ENCODE measurements at regions not wholly inside any gene's neighbourhood (a gene's known extent, or its start where the extent isn't known, plus 50 kb on each side); places are given as distances from the start of the nearest gene placed in this dataset.
A peak's percentile ranks its signal among the peaks of the same experiment; 100 is the strongest.

DNA sequence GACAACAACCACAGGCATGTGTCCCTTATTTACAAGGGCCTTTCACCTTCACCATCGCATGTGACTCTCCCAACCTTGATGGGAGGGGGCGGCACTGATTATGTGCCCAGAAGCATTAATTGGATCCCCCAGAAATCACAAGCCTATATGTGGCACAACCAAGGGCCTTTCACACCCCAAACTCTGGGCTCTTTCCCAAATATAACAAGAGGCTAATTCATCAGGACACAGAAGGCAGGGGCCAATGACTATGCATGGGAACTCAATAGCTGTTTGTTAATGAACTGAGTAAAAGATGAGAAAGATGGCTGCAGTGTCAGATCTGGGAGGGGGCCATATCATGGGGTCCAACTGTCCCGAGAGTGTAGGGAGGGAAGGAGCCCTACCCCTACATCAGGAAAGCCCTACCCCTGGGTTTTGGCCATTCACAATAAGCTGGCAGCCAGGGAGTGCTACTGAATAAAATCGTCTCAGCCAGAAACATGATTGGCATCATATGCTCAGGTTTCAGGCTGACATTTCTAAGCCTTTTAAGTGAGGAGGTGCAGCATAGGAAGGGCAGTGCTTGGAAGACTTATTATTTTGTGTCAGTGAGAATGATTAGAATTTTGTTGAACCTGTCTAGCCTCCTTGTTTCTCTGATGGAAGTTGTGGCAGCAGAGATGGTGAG lies 814.4 kb upstream of the AMELY start:
- Histone ChIP-seq H3K36me3 (ENCODE audit: insufficient read depth, low read length) (no peaks in the 10 kb centered on the region), H3K4me3 (ENCODE audit: low read length) (no peak overlapping the region), H3K9me3 (ENCODE audit: control insufficient read depth in 1 of 2, insufficient read depth in 1 of 2, low read length in 2 of 2) (no peaks in the 10 kb centered on the region), H3K27ac (ENCODE audit: low read depth in 1 of 2, low read length in 2 of 2) (no peak overlapping the region), H3K27me3 (ENCODE audit: control insufficient read depth in 1 of 2, insufficient read depth in 2 of 2, low read length in 2 of 2) (no peaks in the 10 kb centered on the region), H3K4me1 (ENCODE audit: insufficient read depth, low read length) (no peaks in the 10 kb centered on the region)
- no peak overlapping the region for H3K27ac Mint-ChIP-seq
- H3K9me3 Mint-ChIP-seq, result no peaks in the 10 kb centered on the region
- ChIA-PET CTCF (no interaction called here), POLR2A (no interaction called here)
- DNase-seq, result no peak
- no peak for ATAC-seq (ENCODE audit: poor library complexity)
- no peaks in the 10 kb centered on the region for H3K36me3 Mint-ChIP-seq (ENCODE audit: low read depth)
- no peaks in the 10 kb centered on the region for H3K4me1 Mint-ChIP-seq (ENCODE audit: low read depth)
- H3K4me3 Mint-ChIP-seq, result no peak overlapping the region
- intact Hi-C loops (cut with DNase I, micrococcal nuclease), result no loop called here
- no peaks in the 10 kb centered on the region for H3K27me3 Mint-ChIP-seq
- TF ChIP-seq, protein P1, sequence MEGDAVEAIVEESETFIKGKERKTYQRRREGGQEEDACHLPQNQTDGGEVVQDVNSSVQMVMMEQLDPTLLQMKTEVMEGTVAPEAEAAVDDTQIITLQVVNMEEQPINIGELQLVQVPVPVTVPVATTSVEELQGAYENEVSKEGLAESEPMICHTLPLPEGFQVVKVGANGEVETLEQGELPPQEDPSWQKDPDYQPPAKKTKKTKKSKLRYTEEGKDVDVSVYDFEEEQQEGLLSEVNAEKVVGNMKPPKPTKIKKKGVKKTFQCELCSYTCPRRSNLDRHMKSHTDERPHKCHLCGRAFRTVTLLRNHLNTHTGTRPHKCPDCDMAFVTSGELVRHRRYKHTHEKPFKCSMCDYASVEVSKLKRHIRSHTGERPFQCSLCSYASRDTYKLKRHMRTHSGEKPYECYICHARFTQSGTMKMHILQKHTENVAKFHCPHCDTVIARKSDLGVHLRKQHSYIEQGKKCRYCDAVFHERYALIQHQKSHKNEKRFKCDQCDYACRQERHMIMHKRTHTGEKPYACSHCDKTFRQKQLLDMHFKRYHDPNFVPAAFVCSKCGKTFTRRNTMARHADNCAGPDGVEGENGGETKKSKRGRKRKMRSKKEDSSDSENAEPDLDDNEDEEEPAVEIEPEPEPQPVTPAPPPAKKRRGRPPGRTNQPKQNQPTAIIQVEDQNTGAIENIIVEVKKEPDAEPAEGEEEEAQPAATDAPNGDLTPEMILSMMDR (IDR thresholded peaks at IDR 0.05), result no peak

DNA sequence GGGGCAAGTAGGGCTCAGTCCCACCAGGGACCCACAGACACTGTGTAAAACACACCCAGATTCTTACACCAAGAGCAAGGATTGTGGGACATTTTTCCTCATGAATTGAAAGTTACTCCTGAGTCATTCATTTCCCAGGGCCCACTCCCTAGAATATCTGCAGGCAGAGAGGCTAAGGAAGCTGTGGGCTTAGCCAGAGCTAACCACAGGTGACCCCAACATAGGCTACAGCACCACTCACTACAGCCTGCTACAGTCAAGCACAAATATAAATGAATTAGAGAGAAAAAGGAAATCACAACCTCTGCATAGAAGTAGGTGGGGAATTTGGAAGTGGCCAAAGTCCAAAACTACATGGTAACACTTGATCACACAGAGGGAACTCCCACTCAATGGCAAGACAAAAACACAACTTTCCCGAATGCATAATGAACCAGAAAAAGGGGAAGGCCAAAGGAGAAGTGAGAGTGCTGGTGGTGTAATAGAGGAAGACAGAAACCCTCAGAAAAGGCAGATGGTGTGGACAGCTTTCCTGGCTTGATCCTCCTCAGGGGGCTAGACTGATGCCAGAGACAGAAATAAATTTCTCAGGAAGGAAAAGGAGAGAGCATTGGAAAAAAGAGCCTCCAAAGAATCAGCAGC lies 812.6 kb upstream of the AMELY start:
- CTCF ChIA-PET, result no interaction called here
- ATAC-seq (ENCODE audit: poor library complexity), result no peak

DNA sequence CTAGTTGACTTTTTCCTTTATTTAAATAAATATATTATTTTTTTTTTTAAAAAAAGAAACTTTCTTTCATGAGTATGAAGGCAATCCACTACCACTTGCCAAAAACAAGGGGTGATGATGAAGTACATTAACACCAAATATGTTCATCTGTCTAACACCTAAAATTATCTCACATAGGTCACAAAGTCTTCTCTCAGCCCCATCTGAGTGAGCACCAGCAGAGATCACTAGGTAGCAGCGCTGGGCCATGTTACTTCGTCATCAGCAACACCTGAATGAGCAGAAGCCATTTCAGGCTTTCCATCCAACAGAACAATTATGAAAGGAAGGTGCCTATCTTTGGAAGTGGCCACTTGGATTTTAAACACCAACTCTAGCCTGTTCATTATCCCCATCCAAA lies 811.6 kb upstream of the AMELY start:
- Histone ChIP-seq H3K27me3 (ENCODE audit: control insufficient read depth in 1 of 2, insufficient read depth in 2 of 2, low read length in 2 of 2) (no peaks in the 10 kb centered on the region), H3K4me1 (ENCODE audit: insufficient read depth, low read length) (no peaks in the 10 kb centered on the region), H3K36me3 (ENCODE audit: insufficient read depth, low read length) (no peaks in the 10 kb centered on the region), H3K9me3 (ENCODE audit: control insufficient read depth in 1 of 2, insufficient read depth in 1 of 2, low read length in 2 of 2) (no peaks in the 10 kb centered on the region), H3K27ac (ENCODE audit: low read depth in 1 of 2, low read length in 2 of 2) (no peak overlapping the region), H3K4me3 (ENCODE audit: low read length) (no peak overlapping the region)
- ChIA-PET CTCF (no interaction called here), POLR2A (no interaction called here)
- H3K4me3 Mint-ChIP-seq, result no peak overlapping the region
- H3K36me3 Mint-ChIP-seq (ENCODE audit: low read depth), result no peaks in the 10 kb centered on the region
- no peak overlapping the region for H3K27ac Mint-ChIP-seq
- ATAC-seq (ENCODE audit: poor library complexity) (no peak), DNase-seq (no peak)
- no peaks in the 10 kb centered on the region for H3K4me1 Mint-ChIP-seq (ENCODE audit: low read depth)
- intact Hi-C loops (cut with DNase I, micrococcal nuclease), result no loop called here
- no peaks in the 10 kb centered on the region for H3K27me3 Mint-ChIP-seq
- TF ChIP-seq, protein P1 (IDR thresholded peaks at IDR 0.05), result no peak
- H3K9me3 Mint-ChIP-seq, result no peaks in the 10 kb centered on the region

More for the DNA sequence above, 812.6 kb upstream of the AMELY start:
- Histone ChIP-seq H3K27ac (ENCODE audit: low read depth in 1 of 2, low read length in 2 of 2) (no peak overlapping the region), H3K27me3 (ENCODE audit: control insufficient read depth in 1 of 2, insufficient read depth in 2 of 2, low read length in 2 of 2) (no peaks in the 10 kb centered on the region), H3K36me3 (ENCODE audit: insufficient read depth, low read length) (no peaks in the 10 kb centered on the region), H3K9me3 (ENCODE audit: control insufficient read depth in 1 of 2, insufficient read depth in 1 of 2, low read length in 2 of 2) (no peaks in the 10 kb centered on the region), H3K4me3 (ENCODE audit: low read length) (no peak overlapping the region), H3K4me1 (ENCODE audit: insufficient read depth, low read length) (no peaks in the 10 kb centered on the region)
- H3K36me3 Mint-ChIP-seq (ENCODE audit: low read depth), result no peaks in the 10 kb centered on the region
- TF ChIP-seq, protein P1 (IDR thresholded peaks at IDR 0.05), result no peak
- no peaks in the 10 kb centered on the region for H3K4me1 Mint-ChIP-seq (ENCODE audit: low read depth)
- intact Hi-C loops (cut with DNase I, micrococcal nuclease), result no loop called here
- DNase-seq, result peak in 3 of 14 experiments; percentile 5 to 52 (median 45)
- no peak overlapping the region for H3K4me3 Mint-ChIP-seq
- H3K27ac Mint-ChIP-seq, result no peak overlapping the region
- no peaks in the 10 kb centered on the region for H3K9me3 Mint-ChIP-seq
- no peaks in the 10 kb centered on the region for H3K27me3 Mint-ChIP-seq
- POLR2A ChIA-PET, result no interaction called here

Data from CD4-positive, alpha-beta T cell (primary cell).